Medulla oblongata (tissue), 1 donor: ENCODE measurements at regions not wholly inside any gene's neighbourhood (a gene's known extent, or its start where the extent isn't known, plus 50 kb on each side); places are given as distances from the start of the nearest gene placed in this dataset.
"Not testable (repeated sequence)": the region's sequence is repeated elsewhere in the genome, so short reads cannot be mapped to it uniquely, and the experiment has no call there.

Experiments
- DNase-seq: peaks from one replicate; pipeline ENCODE4 v3.0.0-alpha.2; 2015; ENCODE audit errors: extremely low spot score

- not testable (repeated sequence) for DNase-seq
These were observed 133.1 kb downstream of the CENPC start for GRCh38 chr4:67412153-67412712.

- DNase-seq, result no peak
These were observed 142.0 kb downstream of the CENPC start for GRCh38 chr4:67403342-67403741.

DNA sequence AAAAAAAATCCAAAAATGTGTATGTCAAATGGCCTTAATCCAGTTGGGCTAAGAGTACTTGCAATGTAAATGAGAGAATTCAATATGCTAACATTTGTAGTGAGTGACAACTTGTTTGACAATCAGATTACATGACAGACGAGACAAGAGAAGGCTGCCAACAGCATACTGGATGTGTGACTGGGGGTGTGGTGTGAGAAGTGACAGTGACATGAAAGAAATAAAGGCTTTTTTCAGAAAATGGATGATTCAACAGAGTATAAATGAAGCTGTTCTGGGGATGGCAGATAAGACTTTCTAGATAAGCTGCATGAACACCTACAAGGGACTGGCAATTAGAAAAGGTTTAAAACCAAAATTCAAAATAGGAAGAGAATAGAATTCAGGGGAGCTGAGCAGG lies 143.4 kb downstream of the CENPC start:
- no peak for DNase-seq

DNA sequence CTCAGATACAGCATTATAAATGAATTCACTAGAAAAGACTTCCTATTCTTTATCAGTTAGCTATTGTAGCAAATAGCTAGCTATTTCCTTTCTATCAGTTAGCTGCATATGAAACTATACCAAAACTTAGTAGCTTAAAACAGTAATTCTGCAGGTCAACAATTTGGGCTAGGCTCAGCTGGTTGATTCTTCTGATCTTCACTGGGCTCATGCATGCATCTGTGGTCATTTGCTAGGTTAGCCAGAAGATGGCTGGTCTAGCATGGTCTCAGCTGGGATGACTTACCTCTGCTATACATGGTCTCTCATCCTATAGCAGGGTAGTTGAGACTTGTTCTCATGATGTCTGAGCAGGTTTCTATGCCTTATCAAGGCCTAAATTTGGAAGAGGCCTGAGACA lies 147.4 kb downstream of the CENPC start:
- DNase-seq, result no peak

- no peak for DNase-seq
These were observed 148.3 kb downstream of the CENPC start for GRCh38 chr4:67397031-67397430.

DNA sequence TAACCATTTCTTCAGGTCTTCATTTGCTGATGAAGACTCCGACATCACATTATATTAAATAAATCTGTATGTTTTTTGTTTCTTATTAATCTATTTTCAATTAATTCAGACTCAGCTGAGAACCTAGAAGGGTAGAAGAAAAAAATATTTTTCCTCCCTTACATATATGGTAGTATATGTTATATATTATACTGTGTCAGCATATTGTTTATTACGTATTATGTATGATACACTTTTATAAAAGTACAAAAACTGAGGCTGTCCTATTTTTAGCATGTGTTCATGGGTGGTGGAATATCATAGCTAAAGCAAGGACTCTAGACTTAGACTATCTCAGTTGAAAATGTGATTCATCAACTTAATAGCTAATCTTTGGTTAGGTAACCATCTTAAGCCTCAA lies 149.3 kb downstream of the CENPC start:
- no peak for DNase-seq

GRCh38 chr4:67394879-67395278 lies 150.4 kb downstream of the CENPC start:
- no peak for DNase-seq

DNA sequence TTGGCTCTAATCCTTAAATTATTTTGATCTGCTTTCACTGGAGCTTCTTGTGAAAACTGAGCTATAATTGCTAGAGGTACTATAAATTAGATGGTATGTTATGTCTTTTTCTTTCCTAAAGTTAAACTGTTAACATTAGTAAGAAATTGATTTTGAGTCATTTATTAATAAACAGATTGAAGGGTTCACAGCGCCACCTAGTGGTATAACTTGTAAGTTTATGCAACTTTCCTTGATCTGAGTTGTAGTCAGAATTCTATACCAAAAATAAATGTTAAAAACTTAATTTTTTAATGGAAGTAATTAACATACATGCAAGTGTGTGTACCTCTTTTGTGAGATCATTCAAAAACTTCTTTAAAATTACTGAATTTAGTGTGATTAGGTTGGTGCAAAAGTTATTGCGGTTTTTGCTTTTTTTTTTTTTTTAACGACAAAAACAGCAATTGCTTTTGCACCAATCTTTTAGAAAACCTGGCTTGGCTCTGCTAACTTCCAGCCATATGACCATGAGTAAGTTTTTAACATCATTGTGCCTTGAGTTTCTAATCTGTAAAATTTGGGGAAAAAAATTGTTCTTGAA lies 151.5 kb downstream of the CENPC start:
- peak; percentile 60 for DNase-seq

- no peak for DNase-seq
These were observed 152.3 kb downstream of the CENPC start for GRCh38 chr4:67393007-67393406.

GRCh38 chr4:67381406-67381804 lies 163.9 kb downstream of the CENPC start:
- DNase-seq, result not testable (repeated sequence)

DNA sequence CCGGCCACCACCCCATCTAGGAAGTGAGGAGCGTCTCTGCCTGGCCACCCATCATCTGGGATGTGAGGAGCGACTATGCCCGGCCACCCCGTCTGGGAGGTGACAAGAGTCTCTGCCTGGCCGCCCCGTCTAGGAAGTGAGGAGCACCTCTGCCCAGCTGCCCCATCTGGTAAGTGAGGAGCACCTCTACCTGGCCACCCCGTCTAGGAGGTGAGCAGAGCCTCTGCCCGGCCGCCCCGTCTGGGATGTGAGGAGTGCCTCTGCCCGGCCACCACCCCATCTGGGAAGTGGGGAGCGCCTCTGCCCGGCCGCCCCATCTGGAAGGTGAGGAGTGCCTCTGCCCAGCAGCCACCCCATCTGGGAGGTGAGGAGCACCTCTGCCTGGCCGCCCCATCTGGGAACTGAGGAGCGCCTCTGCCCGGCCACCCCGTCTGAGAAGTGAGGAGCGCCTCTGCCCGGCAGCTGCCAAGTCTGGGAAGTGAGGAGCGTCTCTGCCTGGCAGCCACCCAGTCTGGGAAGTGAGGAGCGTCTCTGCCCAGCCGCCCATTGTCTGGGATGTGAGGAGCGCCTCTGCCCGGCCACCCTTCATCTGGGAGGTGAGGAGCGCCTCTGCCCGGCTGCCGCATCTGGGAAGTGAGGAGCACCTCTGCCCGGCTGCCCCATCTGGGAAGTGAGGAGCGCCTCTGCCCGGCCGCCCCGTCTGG lies 164.4 kb downstream of the CENPC start:
- not testable (repeated sequence) for DNase-seq

DNA sequence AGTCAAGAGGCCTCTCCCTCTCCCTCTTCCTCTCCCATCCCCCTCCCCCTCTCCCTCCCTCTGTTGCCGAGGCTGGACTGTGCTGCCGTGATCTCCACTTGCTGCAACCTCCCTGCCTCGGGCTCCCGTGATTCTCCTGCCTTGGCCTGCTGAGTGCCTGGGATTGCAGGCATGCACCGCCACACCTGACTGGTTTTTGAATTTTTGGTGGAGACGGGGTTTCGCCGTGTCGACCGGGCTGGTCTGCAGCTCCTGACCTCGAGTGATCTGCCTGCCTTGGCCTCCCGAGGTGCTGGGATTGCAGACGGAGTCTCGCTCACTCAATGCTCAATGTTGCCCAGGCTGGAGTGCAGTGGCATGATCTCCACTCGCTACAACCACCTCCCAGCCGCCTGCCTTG lies 165.1 kb downstream of the CENPC start:
- DNase-seq, result no peak

GRCh38 chr4:67375291-67375690 lies 170.0 kb downstream of the CENPC start:
- DNase-seq, result no peak

DNA sequence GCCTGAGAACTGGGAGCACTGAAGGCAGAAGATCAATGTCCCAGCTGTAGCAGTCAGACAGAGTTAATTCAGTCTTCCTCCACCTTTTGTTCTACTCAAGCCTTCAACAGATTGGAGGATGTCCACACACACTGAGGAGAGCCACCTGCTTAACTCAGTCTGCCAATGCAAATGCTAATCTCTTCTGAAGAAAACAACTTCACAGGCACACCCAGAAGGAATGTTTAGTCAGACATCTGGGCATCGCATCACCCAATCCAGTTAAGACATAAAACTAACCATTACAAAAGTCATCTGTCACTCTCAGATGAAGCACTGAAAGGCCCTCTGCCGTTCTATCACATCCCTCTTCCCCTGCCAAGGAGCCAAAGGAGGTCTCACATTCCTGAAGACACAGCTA lies 173.7 kb downstream of the CENPC start:
- DNase-seq, result no peak

DNA sequence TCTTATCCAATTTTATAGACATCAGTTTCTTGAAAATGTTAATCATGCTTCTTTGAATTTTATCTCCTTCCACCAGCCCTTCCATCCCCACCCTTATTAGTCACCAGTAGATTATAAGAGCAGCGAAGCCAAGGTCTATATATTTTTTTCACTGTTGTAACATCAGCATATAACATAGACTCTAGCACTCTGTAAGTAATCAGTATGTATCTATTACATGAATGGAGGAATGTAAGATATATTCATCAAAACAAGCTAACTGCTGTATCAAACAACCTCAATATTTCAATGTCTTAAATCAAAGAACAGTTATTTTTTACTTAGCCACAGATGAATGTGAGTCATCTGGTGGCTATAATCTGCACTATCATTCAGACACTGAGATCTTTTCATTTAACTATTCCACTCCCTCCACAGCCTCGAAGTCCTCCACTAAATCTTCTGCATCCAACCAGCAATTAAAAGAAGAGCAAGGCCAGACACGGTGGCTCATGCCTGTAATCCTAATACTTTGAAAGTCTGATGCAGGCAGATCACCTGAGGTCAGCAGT lies 178.9 kb downstream of the CENPC start:
- DNase-seq, result no peak

GRCh38 chr4:67365661-67366245 lies 179.6 kb downstream of the CENPC start:
- no peak for DNase-seq

- no peak for DNase-seq
These were observed 189.5 kb downstream of the CENPC start for GRCh38 chr4:67355806-67356205.

- DNase-seq, result no peak
These were observed 198.6 kb downstream of the CENPC start for GRCh38 chr4:67346654-67347053.

DNA sequence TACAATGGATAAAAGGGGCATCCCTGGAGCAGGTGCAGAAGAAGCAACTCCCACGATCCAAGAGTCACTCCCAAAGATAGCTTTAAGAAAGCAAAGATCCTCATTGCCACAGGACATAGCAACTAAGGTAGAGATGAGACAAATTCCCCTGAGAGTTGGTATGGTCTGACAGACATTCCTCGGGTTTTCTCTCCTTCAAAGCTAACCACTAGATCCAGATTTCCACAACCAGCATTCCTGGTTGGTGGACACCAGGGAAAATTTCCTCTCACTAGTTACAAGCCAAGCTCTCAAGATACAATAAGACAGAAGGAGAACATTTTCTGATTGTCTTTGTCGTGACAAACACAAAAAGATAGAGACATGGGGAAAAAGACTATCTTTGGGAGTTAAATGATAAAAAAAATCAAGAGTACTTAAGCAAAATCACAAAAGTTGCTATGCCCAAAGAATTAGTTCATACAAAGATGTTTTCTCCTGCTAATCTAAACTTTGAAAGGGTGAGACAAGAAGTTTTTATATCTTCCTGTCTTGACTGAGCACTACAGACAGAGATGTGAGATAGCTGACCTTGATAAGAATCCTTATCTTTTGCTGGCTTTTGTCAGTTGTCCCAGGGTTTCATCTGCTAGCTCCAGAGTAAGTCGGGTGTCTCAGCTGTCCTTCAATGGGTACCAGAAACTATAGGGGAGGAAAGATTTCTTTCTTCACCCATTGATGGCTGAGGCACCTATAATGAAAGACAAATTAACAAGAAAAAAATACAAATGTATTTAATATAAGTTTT lies 200.5 kb downstream of the CENPC start:
- no peak for DNase-seq

DNA sequence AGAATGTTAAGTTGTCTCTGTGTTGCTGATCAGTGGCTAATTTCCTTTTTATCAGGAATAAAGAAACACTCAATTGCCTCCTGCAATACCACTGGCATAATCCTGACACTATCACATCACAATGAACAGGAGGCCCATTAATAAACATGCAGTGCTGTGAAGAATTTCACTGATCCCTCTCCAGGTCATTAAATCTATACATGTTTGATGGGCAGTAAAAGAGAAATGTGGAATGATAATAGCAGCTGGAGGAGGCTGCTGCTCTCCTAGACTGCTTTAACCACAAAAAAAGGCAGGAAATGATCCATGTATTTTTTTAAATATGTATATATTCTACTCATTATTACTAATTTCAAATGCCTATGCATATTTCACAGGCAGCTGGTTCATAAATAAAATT lies 202.1 kb downstream of the CENPC start:
- DNase-seq, result no peak

- DNase-seq, result no peak
These were observed 203.0 kb downstream of the CENPC start for GRCh38 chr4:67342291-67342690.

GRCh38 chr4:67333664-67334063 lies 211.6 kb downstream of the CENPC start:
- no peak for DNase-seq
